HG02588 (cell line): ENCODE measurements at regions not wholly inside any gene's neighbourhood (a gene's known extent, or its start where the extent isn't known, plus 50 kb on each side); places are given as distances from the start of the nearest gene placed in this dataset.

Experiments
- ATAC-seq: cut with Tn5 transposase; IDR thresholded peaks from one replicate; pipeline ENCODE4 v1.9.1; 2021; ENCODE audit warnings: mild to moderate bottlenecking, moderate library complexity; ENCODE audit not compliant: unreplicated experiment

DNA sequence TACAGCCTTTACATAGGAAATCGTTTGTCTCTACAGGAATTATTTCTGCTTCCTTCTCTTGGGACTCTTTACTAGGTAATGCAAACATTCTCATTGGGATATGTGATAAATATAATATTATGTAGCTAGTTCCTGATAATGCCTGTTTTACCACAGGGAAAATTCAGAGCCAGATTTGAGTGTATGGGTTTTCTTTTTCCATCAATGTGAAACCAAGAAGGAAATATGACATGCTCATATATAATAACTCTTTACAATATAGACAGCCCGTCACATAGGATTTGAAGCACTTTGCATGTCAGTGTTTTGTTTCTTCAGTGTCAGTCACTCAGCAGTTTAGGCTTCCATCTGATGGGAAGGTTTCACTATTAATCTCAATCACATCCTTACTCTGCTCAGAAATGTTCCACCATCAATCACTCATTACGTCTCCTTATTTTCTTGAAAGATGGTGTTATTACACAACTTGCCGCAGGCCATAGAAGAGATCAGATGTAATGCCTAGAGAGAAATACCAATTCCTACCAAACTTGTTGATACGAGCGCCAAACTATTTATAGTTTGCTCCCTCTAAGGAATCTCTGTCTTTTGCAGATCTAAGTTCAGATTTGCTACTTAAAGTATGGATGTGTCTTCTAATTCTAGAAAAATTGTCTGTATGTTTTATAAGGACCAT, 314.8 kb downstream of the DIPK2A start:
- no peak for ATAC-seq

DNA sequence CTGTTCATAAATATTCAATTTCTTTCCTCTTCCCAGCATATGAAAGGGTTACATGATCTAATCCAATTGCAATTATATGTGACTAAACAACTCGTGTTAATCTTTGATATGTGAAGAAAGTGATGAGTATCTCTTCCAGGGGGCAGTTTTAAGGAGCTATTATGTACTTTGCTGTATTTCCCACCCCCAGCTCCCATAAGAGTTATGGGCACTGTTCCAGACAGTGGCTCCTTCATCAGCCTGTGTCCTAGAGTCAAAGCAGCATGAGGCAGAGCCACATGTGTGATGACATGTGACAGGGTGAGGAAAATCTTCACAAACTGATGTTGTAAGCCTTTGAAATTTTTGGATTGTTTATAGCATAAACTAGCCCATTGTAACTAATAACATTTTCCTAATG, 315.4 kb downstream of the DIPK2A start:
- ATAC-seq: no peak

DNA sequence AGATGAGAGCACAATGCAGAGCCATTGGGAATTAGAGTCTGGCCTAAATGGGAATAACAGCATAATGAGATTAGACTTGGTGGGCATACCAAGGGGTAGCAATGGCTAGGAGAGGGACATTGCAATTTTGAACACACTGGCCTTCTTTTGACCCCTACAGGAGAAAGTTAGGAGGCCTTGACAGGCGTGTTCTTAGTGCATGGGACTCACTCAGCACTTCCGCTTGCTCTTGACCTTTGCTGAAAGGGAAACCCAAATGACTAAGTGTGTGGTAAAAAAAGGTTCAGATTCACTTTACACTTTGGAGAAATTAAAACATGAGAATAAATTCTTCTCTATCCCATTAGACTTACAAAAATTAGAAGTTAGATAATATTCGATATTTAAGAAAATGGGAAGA, 317.4 kb downstream of the DIPK2A start:
- ATAC-seq: no peak

DNA sequence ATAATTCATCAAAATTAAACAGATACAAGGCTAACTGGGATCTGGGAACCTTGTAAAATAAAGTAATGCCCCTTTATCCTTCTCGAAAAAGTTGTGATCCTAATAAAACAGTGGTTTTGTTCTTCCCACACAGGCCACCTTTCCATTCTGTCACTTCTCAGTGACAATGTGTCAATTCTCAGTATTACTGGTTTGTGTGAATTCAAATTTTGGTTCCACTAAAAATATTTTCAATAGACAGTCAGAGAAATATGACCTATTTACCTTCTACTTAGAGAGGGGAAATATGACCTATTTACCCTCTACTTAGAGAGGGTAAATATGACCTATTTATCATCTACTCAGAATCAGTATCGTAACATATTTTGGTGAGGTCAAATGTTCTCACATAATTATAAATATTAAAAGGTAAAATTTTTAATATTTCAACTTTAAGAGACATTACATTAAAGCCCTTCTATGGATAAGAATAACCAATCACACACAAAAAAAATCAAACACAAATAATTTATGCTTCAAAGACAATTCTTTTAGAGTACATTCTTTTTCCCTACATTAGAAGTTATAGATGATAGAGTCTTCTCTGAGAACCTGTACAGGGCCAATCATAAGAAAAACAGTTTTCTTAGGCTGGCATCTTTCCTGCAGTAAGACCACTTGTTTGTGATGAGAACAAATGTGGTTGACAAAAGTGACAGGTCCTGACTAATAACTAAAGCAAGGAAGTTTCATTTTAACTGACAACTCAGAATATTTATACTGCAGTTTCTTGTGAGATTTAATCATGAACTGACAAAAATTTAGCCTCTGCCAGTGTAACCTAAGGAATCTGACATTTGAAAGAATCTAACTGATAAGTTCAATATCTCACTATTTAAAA, 323.3 kb downstream of the DIPK2A start:
- peak; percentile 70 for ATAC-seq

DNA sequence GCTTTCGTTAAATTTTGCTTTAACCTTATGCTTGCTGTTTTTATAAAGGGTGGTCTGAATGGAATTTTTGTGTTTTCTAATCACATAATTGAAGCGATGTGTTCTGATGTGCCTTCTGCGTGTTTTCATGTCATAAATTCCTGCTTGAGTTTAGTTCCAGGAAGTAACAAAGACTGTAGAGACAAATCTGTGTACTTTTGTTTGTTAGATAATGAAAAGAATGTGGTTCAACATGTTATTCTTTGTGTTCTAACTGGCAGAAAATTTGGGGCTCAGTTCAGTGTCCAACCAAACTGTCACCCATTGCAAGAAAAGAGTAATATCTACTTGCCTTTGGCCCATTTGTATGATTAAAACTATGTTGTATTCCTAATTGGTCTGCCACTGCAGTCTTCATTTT, 324.0 kb downstream of the DIPK2A start:
- no peak for ATAC-seq

DNA sequence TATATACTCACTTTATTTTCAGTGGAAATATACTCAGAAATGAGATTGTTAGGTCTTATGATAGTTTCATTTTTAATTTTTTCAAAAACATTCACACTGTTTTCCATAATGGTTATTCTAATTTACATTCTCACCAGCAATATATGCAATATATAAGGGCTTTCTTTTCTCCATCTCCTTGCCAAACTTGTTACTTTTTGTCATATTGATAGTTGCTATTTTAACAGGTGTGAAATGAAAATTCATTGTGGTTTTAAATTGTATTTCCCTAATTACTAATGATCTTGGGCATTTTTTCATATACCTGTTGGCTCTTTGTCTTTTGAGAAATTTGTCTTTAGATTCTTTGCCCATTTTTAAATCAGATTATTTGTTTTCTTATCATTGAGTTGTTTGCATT, 325.2 kb downstream of the DIPK2A start:
- ATAC-seq: no peak

DNA sequence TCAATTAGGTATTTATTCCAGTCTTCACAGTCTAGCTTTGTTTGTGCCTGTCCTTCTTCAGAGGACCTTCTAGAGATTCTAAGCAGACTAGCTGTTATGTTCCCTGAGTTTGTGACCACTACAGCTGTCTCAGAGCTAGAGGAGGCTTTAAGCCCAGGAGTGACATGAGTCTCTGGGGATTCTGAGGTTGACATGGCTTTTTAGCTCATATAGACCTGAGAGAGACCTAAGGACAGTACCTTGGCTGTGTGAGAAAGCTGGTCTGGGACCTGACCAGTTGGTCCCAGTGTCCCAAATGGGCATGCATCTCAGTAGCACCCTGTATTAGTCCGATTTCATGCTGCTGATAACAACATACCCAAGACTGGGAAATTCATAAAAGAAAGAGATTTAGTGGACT, 330.2 kb downstream of the DIPK2A start:
- ATAC-seq: no peak

DNA sequence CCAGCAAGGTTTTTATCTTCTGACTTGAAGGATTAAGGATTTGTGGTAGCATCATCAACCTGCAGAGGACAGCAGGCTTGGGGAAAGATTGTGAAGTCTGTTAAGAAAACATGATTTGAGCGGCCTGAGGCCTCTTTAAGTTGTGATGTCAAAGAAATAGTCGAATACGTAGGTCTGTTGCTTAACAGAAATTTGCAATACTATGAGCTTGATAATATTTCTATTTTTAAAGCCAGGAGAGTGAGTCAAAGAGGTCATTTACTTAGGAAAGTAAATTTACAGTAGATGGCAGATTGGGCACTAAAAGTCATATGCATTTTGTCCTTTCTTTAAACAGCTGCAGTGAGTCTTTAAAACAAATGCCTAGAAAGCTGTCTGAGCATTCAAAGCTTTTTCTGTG, 336.3 kb downstream of the DIPK2A start:
- no peak for ATAC-seq

DNA sequence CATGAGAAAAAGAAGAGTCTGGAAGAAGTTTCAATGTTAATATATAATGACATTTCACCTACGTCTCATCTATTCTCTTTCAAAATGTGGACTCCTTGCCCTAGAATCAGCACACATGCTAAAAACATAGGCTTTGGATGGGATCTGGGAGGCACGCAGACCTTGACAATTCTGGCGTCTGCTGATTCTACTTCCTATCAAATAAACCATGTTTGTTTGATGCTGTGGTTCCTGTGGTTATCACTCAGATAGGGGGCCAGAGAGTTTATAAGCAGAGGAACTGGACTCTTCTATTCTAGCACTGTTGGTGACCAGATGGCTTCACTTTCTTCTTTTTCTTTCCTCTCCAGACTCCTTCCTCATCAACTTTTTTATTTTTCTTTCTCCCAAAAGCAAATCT, 336.8 kb downstream of the DIPK2A start:
- no peak for ATAC-seq

DNA sequence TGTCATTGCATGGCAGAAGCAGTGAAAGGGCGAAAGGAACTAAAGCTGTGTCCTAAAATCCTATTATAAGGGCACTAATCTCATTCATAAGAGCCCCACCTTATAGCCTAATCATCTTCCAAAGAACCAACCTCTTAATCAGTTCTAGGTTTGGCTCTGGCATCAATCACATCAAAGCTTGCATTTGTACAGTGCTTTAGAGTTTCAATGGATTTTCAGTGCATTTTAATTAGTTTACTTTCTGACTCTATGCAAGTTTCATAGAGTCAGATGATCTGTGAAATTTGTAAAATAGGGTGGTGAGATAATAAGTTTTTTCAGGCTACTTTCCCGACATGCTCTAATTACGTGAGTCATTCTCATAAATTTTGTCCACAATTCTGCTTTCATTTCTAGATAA, 341.1 kb downstream of the DIPK2A start:
- ATAC-seq: no peak

DNA sequence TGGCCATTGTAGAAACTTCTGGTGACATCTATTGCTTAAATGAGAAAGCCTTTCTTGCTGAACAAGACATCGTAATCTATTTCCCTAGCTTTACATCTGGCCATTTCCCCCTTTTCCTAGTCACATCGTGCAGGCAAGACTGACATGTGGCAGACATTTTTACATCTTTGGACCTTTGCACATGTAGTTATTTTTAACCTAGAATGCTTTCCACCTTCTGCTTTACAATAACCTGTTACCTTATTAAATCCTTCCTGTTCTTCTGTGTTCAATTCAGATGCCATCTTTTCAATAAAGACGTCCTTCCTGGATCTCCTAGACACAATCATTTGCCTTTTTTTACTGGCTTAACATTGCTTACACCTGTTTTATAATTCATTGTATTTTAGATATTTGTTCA, 343.3 kb downstream of the DIPK2A start:
- ATAC-seq: no peak

DNA sequence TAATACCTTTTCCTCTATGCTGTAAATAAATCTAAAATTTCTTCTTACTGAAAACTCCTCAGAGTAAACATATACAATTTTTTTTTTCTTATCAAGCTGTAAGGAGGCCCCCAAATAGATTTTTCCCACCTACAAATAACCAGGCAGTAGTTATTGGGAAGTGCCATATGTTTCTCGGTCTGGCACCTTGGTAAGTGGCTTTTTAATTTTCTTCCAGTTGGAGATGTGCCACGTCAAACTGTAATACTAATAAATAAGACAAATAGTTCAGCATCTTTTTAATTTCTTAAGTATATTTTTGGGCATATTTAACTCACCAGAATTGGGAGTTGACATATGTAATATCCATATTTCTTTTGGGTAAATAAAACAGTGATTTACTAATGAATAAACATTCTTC, 346.3 kb downstream of the DIPK2A start:
- ATAC-seq: no peak

DNA sequence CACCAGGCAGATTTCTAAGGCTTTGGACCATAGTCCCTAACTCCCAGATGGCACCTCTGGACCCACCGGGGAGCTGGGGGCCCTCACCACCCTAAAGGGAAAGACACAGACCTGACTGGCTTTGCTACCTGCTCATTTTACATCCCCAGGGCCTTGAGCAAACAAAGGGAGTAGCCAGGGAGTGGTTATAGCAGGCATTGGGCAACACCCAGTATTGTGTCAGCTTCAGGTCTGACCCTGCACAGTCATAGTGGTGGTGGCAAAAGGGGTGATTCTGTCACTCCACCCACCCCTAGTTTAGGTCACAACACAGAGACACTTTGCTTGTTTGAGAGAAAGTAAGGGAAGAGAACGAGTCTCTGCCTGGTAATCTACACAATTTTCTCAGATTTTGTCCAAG, 352.5 kb downstream of the DIPK2A start:
- ATAC-seq: no peak

DNA sequence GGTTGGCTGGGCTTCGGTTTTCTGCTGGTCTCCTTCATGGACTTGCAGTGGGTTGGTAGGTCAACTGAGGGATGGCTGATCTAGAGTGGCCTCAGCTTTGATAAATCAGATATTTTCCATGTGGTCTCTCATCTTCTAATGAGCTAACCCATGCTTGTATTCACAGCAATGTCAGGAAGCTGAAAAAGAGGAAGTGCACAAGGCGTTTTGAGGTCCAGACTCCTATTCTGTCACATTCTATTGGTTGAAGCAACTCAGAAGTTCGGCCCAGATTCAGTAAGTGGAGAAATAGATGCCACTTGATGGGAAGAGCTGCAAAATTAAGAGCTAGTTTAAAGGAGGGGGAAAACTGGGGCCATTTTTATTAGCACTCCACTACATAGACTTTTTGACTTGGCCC, 361.2 kb downstream of the DIPK2A start:
- ATAC-seq: no peak

DNA sequence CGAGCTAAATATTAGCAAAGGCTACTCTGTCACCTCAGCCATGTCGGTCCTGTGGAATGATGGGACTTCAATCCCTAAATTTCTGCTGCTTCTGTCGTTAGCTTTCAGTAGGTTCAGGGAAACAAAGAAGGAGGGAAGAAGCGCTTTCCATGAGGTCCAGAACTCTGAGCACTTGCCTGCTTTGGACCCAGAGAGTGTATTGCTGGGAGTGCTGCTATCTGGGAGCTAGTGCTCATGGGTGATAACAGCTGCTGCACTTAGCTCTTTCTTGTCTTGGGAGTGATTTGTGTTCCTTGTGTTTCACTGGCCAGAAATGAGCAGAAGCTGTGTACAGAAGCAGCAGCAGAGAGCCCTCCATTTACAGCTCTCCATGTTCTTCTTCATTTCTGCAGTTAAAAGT, 369.8 kb downstream of the DIPK2A start:
- ATAC-seq: no peak

DNA sequence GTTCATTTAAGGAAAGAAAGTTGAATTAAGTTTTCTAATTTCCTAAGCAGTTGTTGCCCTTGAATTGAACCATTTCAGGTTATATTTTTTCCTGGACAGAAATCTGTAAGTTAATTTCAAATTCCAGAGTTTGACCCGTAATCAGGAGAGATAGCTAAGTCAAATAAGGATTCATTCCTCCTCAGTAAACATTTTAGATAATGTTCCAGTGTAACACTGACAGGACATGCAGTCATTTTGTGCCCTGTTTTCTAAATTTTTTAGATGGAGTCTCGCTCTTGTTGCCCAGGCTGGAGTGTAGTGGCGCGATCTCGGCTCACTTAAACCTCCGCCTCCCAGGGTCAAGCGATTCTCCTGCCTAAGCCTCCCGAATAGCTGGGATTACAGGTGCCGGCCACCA, 371.7 kb downstream of the DIPK2A start:
- no peak for ATAC-seq

DNA sequence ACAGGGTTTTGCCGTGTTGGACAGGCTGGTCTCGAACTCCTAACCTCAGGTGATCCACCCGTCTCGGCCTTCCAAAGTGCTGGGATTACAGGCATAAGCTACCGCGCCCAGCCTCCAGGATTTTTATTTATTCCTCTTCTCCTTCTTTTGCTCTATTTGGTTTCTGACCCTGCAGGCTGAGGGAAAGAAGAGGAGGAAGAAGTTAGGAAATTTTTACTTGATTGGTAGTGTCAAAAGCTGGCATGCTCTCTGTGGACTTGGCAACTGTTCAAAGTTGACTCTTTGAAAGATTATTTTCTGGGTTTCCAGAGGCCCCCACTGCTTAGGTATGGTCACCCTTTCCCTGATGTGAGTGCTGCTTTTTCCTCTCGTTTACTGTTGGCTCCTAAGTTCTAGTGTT, 372.2 kb downstream of the DIPK2A start:
- no peak for ATAC-seq

DNA sequence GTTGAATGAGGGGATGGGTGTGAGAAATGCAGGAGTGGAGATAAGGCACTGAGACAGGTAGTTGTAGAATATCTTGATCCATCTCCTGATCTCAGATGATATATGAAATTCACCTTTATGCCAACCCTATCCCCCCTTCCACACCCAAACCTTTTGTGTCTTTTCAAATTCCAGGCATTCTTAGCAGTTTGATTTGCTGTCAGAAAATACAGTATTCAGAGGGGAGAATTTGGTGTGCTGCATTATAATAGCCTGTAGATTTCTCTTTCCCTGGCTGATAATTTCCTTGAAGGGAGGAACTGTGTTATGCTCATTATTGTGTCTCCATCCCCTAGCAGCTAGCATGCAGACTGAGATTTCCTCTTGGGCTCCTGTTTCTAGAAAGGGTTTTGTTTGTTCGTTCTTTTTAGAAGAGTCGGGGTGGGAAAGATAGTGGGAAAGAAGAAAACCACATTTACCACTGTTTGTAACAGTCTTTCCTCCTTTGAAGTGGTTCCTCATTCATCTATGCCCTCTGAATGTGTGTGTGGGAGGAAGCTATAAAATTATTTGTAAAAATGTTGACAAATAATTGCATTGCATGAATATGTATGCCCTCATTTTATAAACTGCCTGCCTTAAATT, 373.4 kb downstream of the DIPK2A start:
- no peak for ATAC-seq

DNA sequence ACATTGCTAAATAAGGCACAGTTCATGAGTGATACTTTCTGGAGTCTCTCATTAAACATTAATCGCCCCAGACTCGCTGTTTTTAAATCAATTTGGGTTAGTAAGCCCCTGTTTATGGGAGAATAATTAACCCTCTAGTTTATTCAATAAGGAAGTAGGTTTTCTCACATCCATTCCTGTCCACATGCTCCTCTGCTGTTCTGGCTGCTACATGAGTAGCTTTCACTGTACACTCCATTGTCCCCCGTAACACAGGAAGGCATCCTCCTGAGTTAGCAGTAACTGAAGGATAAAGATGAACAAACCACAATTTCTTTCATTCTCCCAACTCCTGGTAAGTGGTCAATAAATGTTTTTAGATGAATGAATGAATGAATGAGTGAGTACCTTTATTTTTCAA, 378.5 kb downstream of the DIPK2A start:
- ATAC-seq: no peak

DNA sequence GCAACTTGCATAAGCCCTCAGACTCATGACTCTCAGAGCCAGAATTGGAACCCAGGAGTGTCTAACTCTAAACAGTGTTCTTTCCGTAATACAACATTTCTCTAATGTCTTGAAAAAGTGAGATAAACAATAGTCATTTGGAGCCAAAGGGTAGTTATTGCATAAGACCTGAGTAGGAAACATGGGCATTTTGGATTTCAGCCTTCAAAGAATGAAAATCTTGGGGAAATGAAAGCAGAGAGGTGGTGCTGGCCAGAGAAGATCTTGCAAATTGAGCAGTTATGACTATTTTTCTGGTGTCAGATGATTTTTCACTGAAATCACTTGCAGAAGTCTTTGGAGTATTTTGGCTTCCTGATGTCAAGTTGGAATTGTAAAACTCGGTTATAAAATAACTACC, 379.4 kb downstream of the DIPK2A start:
- ATAC-seq: no peak

DNA sequence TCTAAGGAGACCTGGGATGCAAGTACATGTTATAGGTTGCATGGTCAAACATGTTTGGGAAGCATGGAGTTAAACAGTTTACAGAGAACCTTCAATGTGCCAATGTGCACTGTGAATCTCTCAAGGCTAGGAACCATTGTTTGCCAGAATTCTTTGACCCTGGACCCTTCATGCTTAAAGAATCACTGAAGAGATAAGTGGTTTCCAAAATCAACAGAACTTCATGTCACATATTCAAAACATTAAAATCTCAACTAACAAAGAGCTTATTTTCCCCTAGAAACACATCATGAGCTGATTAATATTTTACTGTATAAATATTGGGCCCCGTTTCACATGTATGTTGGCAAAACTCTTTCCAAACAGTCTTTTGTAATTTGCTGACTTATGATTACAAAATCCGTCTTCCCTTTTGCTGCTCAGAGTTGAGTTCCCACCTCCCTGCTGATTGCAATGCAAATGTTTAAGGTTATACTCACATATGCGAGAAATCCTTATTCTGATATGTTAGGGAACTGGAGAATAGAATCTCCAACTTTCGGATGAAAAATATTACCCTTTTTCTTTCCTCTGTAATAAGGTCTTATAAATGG, 380.2 kb downstream of the DIPK2A start:
- ATAC-seq: no peak

DNA sequence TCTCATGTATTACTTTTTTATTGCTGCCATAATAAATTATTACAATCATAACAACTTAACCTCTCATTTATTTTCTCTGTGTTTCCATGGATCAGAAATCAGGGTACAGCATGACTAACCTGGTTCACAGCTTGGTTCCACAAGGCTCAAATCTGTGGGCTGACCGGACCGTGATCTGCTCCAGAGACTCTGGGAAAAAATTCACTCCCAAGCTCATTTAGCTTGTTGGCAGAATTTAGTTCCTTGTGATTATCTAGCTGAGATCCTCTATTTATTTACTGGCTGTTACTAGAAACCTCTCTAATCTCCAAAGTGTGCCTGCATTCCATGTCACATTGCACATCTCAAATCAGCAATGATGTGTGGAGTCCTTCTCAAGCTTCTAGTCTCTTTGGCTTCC, 386.6 kb downstream of the DIPK2A start:
- ATAC-seq: no peak
